Epithelial cell of proximal tubule (primary cell): ENCODE measurements at regions not wholly inside any gene's neighbourhood (a gene's known extent, or its start where the extent isn't known, plus 50 kb on each side); places are given as distances from the start of the nearest gene placed in this dataset.

Experiments
- DNase-seq: peaks from one replicate; pipeline ENCODE4 v3.0.0-alpha.2; 2011; ENCODE audit warnings: low read depth
- H3K4me3 ChIP-seq: 2 replicates; pipeline ENCODE4 v1.5.1; 2011; ENCODE audit warnings: low read depth, mild to moderate bottlenecking, low read length
- TF ChIP-seq, protein P1 (sequence below): conservative IDR thresholded peaks from 2 replicates; pipeline ENCODE4 v1.5.1; 2012; ENCODE audit warnings: low read depth, mild to moderate bottlenecking, low read length

DNA sequence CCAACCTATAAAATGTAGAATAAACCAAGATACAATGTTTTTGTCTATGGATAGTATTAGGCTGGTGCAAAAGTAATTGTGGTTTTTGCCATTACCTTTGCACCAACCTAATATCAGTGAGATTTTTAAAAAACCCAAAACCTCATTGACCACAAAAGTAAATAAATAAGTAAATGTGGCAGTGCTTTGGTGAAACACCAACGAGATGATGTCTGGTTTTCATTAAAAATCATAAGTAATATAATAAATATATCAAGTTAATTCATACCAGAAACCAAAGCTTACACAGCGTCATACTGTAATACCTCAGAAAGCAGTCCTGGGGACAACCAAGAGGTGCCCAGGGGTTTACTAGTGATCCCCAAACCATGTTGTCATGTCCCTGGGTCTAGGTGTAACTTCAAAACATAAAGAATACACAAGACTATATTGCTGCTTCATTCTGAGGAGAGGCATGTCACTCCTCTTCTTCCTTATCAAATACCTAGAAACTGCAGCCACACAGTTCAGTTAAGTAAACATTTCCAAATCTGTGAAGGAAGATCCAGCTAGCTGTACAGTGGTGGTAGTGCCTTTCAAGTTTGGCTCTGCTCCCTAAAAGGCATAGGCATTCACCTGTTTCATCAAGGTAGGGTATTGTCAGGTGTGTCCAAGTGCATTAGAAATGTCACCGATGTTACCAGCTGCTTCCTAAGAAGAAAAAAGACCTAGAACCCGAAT is 51.6 kb upstream of the ZC3H11B start:
- TF ChIP-seq, protein P1, sequence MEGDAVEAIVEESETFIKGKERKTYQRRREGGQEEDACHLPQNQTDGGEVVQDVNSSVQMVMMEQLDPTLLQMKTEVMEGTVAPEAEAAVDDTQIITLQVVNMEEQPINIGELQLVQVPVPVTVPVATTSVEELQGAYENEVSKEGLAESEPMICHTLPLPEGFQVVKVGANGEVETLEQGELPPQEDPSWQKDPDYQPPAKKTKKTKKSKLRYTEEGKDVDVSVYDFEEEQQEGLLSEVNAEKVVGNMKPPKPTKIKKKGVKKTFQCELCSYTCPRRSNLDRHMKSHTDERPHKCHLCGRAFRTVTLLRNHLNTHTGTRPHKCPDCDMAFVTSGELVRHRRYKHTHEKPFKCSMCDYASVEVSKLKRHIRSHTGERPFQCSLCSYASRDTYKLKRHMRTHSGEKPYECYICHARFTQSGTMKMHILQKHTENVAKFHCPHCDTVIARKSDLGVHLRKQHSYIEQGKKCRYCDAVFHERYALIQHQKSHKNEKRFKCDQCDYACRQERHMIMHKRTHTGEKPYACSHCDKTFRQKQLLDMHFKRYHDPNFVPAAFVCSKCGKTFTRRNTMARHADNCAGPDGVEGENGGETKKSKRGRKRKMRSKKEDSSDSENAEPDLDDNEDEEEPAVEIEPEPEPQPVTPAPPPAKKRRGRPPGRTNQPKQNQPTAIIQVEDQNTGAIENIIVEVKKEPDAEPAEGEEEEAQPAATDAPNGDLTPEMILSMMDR: no peak
- DNase-seq: no peak
- H3K4me3 ChIP-seq: no peak overlapping the region
